H9 (cell line): ENCODE measurements at regions not wholly inside any gene's neighbourhood (a gene's known extent, or its start where the extent isn't known, plus 50 kb on each side); places are given as distances from the start of the nearest gene placed in this dataset.

ENCODE experiments used
- DNase-seq: peaks from one replicate; pipeline ENCODE4 v3.0.0-alpha.2; 2017
- H2AFZ ChIP-seq: one replicate; pipeline ENCODE4 v1.6.1; 2013; ENCODE audit warnings: mild to moderate bottlenecking, low read length, control low read depth, moderate library complexity
- H2AK5ac ChIP-seq: 2 replicates; pipeline ENCODE4 v1.6.1; 2013; ENCODE audit warnings: low read length, control low read depth, mixed read lengths; ENCODE audit not compliant: insufficient read length
- H2BK120ac ChIP-seq: one replicate; pipeline ENCODE4 v1.6.1; 2013; ENCODE audit warnings: low read depth, mild to moderate bottlenecking, low read length, control low read depth, inconsistent platforms; ENCODE audit not compliant: poor library complexity, severe bottlenecking
- H2BK12ac ChIP-seq: 2 replicates; pipeline ENCODE4 v1.6.1; 2013; ENCODE audit warnings: low read length, control low read depth, mixed read lengths, low read depth; ENCODE audit not compliant: insufficient read length
- H2BK15ac ChIP-seq: 2 replicates; pipeline ENCODE4 v1.6.1; 2013; ENCODE audit warnings: low read depth, low read length, control low read depth
- H2BK20ac ChIP-seq: one replicate; pipeline ENCODE4 v1.6.1; 2013; ENCODE audit warnings: low read depth, mild to moderate bottlenecking, low read length, control low read depth, inconsistent platforms; ENCODE audit not compliant: poor library complexity, severe bottlenecking
- H2BK5ac ChIP-seq: 2 replicates; pipeline ENCODE4 v1.6.1; 2013; ENCODE audit warnings: low read length, control low read depth, mixed read lengths; ENCODE audit not compliant: insufficient read length
- H3K14ac ChIP-seq: 2 replicates; pipeline ENCODE4 v1.6.1; 2013; ENCODE audit warnings: low read length, control low read depth; ENCODE audit not compliant: insufficient read depth
- H3K18ac ChIP-seq: 2 replicates; pipeline ENCODE4 v1.6.1; 2013; ENCODE audit warnings: low read depth, mild to moderate bottlenecking, mixed read lengths, low read length, control low read depth; ENCODE audit not compliant: insufficient read length
- H3K23ac ChIP-seq: 2 replicates; pipeline ENCODE4 v1.6.1; 2013; ENCODE audit warnings: low read length, control low read depth, mixed read lengths, low read depth; ENCODE audit not compliant: insufficient read length
- H3K23me2 ChIP-seq: 2 replicates; pipeline ENCODE4 v1.6.1; 2013; ENCODE audit warnings: low read depth, mild to moderate bottlenecking, mixed read lengths, low read length, control low read depth; ENCODE audit not compliant: insufficient read length, poor library complexity, severe bottlenecking
- H3K27ac ChIP-seq: 2 replicates; pipeline ENCODE4 v1.5.1; 2013; ENCODE audit warnings: low read length, control low read depth, mixed read lengths, low read depth; ENCODE audit not compliant: insufficient read length
- H3K27me3 ChIP-seq: 2 replicates; pipeline ENCODE4 v1.6.1; 2013; ENCODE audit warnings: low read length, control low read depth, inconsistent platforms; ENCODE audit not compliant: insufficient read depth
- H3K4ac ChIP-seq: 2 replicates; pipeline ENCODE4 v1.6.1; 2013; ENCODE audit warnings: low read depth, mild to moderate bottlenecking, control low read depth, inconsistent platforms, low read length, moderate library complexity
- H3K4me1 ChIP-seq: 2 replicates; pipeline ENCODE4 v1.6.1; 2013; ENCODE audit warnings: low read length, control low read depth, inconsistent platforms; ENCODE audit not compliant: insufficient read depth
- H3K4me2 ChIP-seq: 2 replicates; pipeline ENCODE4 v1.6.1; 2013; ENCODE audit warnings: low read length, control low read depth, mixed read lengths; ENCODE audit not compliant: insufficient read length, insufficient read depth
- H3K56ac ChIP-seq: 2 replicates; pipeline ENCODE4 v1.6.1; 2013; ENCODE audit warnings: low read depth, mild to moderate bottlenecking, mixed read lengths, low read length, control low read depth; ENCODE audit not compliant: insufficient read length
- H3K79me1 ChIP-seq: 2 replicates; pipeline ENCODE4 v1.6.1; 2013; ENCODE audit warnings: low read depth, mild to moderate bottlenecking, moderate library complexity, low read length, control low read depth, inconsistent platforms; ENCODE audit not compliant: insufficient read depth, poor library complexity, severe bottlenecking
- H3K79me2 ChIP-seq: 2 replicates; pipeline ENCODE4 v1.6.1; 2013; ENCODE audit warnings: low read length, control low read depth, inconsistent platforms; ENCODE audit not compliant: insufficient read depth
- H3K9ac ChIP-seq: 2 replicates; pipeline ENCODE4 v1.6.1; 2013; ENCODE audit warnings: low read length, control low read depth, mixed read lengths; ENCODE audit not compliant: insufficient read length; ENCODE audit errors: extremely low read depth
- H3K9me3 ChIP-seq: one replicate; pipeline ENCODE4 v1.6.1; 2013; ENCODE audit warnings: low read depth, low read length, inconsistent platforms; ENCODE audit not compliant: control insufficient read depth
- H3T11ph ChIP-seq: one replicate; pipeline ENCODE4 v1.6.1; 2013; ENCODE audit warnings: mild to moderate bottlenecking, low read length, control low read depth, inconsistent platforms
- H4K20me1 ChIP-seq: one replicate; pipeline ENCODE4 v1.6.1; 2013; ENCODE audit not compliant: control insufficient read depth, insufficient read length, insufficient read depth
- H4K5ac ChIP-seq: 2 replicates; pipeline ENCODE4 v1.6.1; 2013; ENCODE audit warnings: low read depth, mild to moderate bottlenecking, mixed read lengths, low read length, control low read depth; ENCODE audit not compliant: insufficient read length
- H4K8ac ChIP-seq: replicated peaks from 2 replicates; pipeline ENCODE4 v1.6.1; 2013; ENCODE audit warnings: low read length, control low read depth, mixed read lengths, low read depth; ENCODE audit not compliant: insufficient read length
- H4K91ac ChIP-seq: 2 replicates; pipeline ENCODE4 v1.6.1; 2013; ENCODE audit warnings: low read depth, mild to moderate bottlenecking, moderate library complexity, mixed read lengths, low read length, control low read depth; ENCODE audit not compliant: insufficient read length
- H3K27ac Mint-ChIP-seq, 3 experiments: 2 replicates in 2 of 3; 3 replicates in 1 of 3; pipeline ENCODE4 v1.8.0; 2020 to 2021; ENCODE audit warnings: mixed read lengths in 3 of 3, mild to moderate bottlenecking in 1 of 3, moderate library complexity in 1 of 3
- H3K27me3 Mint-ChIP-seq: 2 replicates; pipeline ENCODE4 v1.8.0; 2021; ENCODE audit warnings: low read depth, mild to moderate bottlenecking, moderate library complexity, mixed read lengths
- H3K36me3 Mint-ChIP-seq, 3 experiments: 2 replicates in 2 of 3; 3 replicates in 1 of 3; pipeline ENCODE4 v1.8.0; 2020 to 2021; ENCODE audit warnings: low read depth in 3 of 3, mixed read lengths in 3 of 3; ENCODE audit not compliant: insufficient read depth in 1 of 3
- H3K4me1 Mint-ChIP-seq, 2 experiments: 2 replicates each; pipeline ENCODE4 v1.8.0; 2020; ENCODE audit warnings: mixed read lengths in 2 of 2
- H3K4me3 Mint-ChIP-seq, 2 experiments: 2 replicates in 1 of 2; 3 replicates in 1 of 2; pipeline ENCODE4 v1.8.0; 2020 to 2021; ENCODE audit warnings: mild to moderate bottlenecking in 2 of 2, mixed read lengths in 2 of 2, moderate library complexity in 1 of 2
- H3K9me3 Mint-ChIP-seq, 2 experiments: 2 replicates in 1 of 2; 3 replicates in 1 of 2; pipeline ENCODE4 v1.8.0; 2020; ENCODE audit warnings: mild to moderate bottlenecking in 2 of 2, mixed read lengths in 2 of 2, moderate library complexity in 1 of 2
- WGBS: extraction: QIAGEN DNeasy Blood & Tissue Kit; methylation state at CpG from one replicate; pipeline ENCODE4 v1.1.7; 2013; ENCODE audit warnings: missing lambda C conversion rate, low lambda C conversion rate, mixed read lengths; ENCODE audit not compliant: insufficient read length; ENCODE audit errors: extremely low coverage; 5-methylcytosine and 5-hydroxymethylcytosine counted together
- TF ChIP-seq, protein P1 (sequence below): fragments of 200-600 bp; sonication (generic); conservative IDR thresholded peaks from 3 replicates; pipeline ENCODE4 v1.8.0; 2021; ENCODE audit warnings: antibody characterized with exemption, mild to moderate bottlenecking

DNA sequence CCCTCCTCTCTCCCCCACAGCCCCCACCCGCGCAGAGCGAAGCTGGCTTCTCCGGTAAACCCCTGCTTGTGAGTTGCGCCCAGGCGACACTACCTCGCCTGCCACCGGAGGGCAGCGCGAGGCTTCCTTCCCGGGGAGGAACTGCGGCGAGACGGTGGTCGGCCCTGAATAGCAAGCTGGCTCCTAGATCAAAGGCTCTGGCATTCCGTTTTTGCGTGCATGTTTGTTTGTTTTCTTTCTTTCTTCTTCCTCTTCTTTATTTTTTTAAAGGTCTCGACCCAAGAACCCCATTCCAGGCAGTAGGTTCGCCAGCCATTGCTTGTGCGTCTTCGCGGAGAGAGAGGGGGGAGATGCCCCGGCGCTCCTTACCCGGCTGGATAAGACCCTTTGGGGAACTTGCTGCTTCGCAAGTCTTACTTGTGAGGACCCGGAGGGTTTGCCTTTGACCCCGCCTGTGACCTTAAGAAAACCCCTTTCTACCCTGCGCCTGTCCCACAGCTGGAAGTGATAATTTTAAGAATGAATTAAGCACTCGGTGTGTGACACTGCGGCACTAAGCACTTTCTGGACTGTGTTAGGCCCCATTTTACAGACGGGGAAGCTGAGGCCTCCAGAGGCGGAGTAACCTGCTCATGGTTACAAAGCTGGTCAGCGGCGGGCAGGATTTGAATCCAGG is 92.7 kb upstream of the SIRPA start:
- peak overlapping the region in 1 of 3 experiments; percentile 22; a peak in 1 of 7 replicates for H3K27ac Mint-ChIP-seq

More for the DNA sequence above, 92.7 kb upstream of the SIRPA start:
- Histone ChIP-seq H4K8ac (no peak overlapping the region), H2AFZ (no peak overlapping the region), H3K27me3 (peaks cover 8% of the 10 kb centered on the region; the same call in 1 of the 2 replicates), H2BK120ac (no peak overlapping the region), H4K91ac (no peak overlapping the region), H3K23ac (no peak overlapping the region), H3K18ac (no peak overlapping the region), H3K4me2 (peak overlapping the region; percentile 83), H3K23me2 (peaks cover 13% of the 10 kb centered on the region), H2BK15ac (no peak overlapping the region), H3K79me1 (no peaks in the 10 kb centered on the region), H2BK5ac (no peak overlapping the region), H3T11ph (no peak overlapping the region), H4K5ac (no peak overlapping the region), H4K20me1 (no peaks in the 10 kb centered on the region), H2AK5ac (no peak overlapping the region), H3K9me3 (no peaks in the 10 kb centered on the region), H3K27ac (no peak overlapping the region), H3K79me2 (no peaks in the 10 kb centered on the region), H3K4ac (no peak overlapping the region), H3K56ac (no peak overlapping the region), H3K14ac (peak overlapping the region; percentile 95; the same call in 1 of the 2 replicates), H2BK12ac (no peak overlapping the region), H3K9ac (peak overlapping the region; percentile 28), H3K4me1 (no peaks in the 10 kb centered on the region; the same call in 1 of the 2 replicates), H2BK20ac (no peak overlapping the region)
- Mint-ChIP-seq H3K4me1 (peaks cover 47 to 48% of the 10 kb centered on the region in 2 experiments), H3K4me3 (peak overlapping the region; percentile 66 to 87), H3K36me3 (no peaks in the 10 kb centered on the region), H3K9me3 (no peaks in the 10 kb centered on the region), H3K27me3 (peaks cover 43% of the 10 kb centered on the region)
- no CpG with 5 or more reads among the region's 35 CpGs for WGBS
- TF ChIP-seq, protein P1, sequence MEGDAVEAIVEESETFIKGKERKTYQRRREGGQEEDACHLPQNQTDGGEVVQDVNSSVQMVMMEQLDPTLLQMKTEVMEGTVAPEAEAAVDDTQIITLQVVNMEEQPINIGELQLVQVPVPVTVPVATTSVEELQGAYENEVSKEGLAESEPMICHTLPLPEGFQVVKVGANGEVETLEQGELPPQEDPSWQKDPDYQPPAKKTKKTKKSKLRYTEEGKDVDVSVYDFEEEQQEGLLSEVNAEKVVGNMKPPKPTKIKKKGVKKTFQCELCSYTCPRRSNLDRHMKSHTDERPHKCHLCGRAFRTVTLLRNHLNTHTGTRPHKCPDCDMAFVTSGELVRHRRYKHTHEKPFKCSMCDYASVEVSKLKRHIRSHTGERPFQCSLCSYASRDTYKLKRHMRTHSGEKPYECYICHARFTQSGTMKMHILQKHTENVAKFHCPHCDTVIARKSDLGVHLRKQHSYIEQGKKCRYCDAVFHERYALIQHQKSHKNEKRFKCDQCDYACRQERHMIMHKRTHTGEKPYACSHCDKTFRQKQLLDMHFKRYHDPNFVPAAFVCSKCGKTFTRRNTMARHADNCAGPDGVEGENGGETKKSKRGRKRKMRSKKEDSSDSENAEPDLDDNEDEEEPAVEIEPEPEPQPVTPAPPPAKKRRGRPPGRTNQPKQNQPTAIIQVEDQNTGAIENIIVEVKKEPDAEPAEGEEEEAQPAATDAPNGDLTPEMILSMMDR, result peak; percentile 77
- peak; percentile 81 for DNase-seq
